Testis (tissue), 2 donors: ENCODE measurements at regions not wholly inside any gene's neighbourhood (a gene's known extent, or its start where the extent isn't known, plus 50 kb on each side); places are given as distances from the start of the nearest gene placed in this dataset.

Experiments
- POLR2A ChIP-seq: fragments of 450-650 bp; IDR thresholded peaks from one replicate; pipeline ENCODE4 v1.6.1; 2017; ENCODE audit warnings: antibody characterized with exemption, mild to moderate bottlenecking, moderate library complexity
- TF ChIP-seq, protein P1 (sequence below), 3 experiments: fragments of 450-650 bp in 2 of 3; fragments of 200-600 bp in 1 of 3; sonication (generic) in 1 of 3; IDR thresholded peaks; one replicate each; pipeline ENCODE4 v1.5.1; 2016 to 2019; ENCODE audit warnings: antibody characterized with exemption in 3 of 3, mild to moderate bottlenecking in 2 of 3, moderate library complexity in 1 of 3

DNA sequence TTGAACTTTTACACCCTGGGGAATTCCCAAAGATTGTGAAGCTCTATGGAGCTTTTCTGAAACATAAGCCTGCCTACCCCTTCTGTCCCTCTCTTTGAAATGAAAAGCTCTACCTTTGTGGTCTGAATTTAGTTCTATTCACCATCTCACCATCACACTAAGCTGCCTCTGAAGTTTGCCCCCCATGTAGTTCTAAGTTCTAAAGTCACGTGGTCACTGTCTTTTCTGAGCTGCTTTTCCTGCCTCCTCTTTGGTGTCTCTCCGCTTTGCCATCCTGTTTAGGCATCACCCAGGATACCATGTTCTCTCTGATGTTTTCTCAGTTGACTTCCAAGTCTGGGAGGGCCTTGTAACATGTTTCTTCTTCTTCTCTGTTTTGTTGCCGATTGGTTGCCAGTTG is 2206.6 kb downstream of the MAT2B start:
- TF ChIP-seq, protein P1, sequence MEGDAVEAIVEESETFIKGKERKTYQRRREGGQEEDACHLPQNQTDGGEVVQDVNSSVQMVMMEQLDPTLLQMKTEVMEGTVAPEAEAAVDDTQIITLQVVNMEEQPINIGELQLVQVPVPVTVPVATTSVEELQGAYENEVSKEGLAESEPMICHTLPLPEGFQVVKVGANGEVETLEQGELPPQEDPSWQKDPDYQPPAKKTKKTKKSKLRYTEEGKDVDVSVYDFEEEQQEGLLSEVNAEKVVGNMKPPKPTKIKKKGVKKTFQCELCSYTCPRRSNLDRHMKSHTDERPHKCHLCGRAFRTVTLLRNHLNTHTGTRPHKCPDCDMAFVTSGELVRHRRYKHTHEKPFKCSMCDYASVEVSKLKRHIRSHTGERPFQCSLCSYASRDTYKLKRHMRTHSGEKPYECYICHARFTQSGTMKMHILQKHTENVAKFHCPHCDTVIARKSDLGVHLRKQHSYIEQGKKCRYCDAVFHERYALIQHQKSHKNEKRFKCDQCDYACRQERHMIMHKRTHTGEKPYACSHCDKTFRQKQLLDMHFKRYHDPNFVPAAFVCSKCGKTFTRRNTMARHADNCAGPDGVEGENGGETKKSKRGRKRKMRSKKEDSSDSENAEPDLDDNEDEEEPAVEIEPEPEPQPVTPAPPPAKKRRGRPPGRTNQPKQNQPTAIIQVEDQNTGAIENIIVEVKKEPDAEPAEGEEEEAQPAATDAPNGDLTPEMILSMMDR (IDR thresholded peaks at IDR 0.05) = no peak
- no peak for TF ChIP-seq POLR2A
